ENCODE measurements at regions not wholly inside any gene's neighbourhood (a gene's known extent, or its start where the extent isn't known, plus 50 kb on each side); places are given as distances from the start of the nearest gene placed in this dataset.

GRCh38 chr20:30610029-30610693 is 647.3 kb upstream of the DEFB115 start:
- no peak for FAIRE-seq
- H3K4me3 ChIP-seq: no peak overlapping the region
- ChIA-PET RAD21 (ENCODE audit: unreplicated experiment) (no interaction called here), SMC1A (ENCODE audit: uncharacterized antibody, unreplicated experiment) (no interaction called here), POLR2A (no interaction called here), CTCF (no interaction called here)
- in situ Hi-C loops (cut with MboI) (no loop called here), intact Hi-C loops (cut with micrococcal nuclease; ENCODE audit: unreplicated experiment) (no loop called here)
- 31% methylated on average over 9 of the region's 9 CpGs for WGBS (ENCODE audit: insufficient coverage, insufficient replicate concordance, low lambda C conversion rate, missing lambda C conversion rate)
- no peaks in the 10 kb centered on the region for H3K79me2 ChIP-seq (ENCODE audit: control insufficient read depth, insufficient read depth, low read length)
- H3K27me3 ChIP-seq (replicated peaks in 1 of 2; ENCODE audit: control insufficient read depth in 2 of 2, insufficient read depth in 2 of 2, low read length in 1 of 2): no peaks in the 10 kb centered on the region
- no peaks in the 10 kb centered on the region for H3K36me3 ChIP-seq (ENCODE audit: control insufficient read depth in 2 of 2, insufficient read depth in 2 of 2, low read length in 1 of 2)
- TF ChIP-seq ATF7 (IDR thresholded peaks at IDR 0.05; ENCODE audit: low read depth): no peak
- no peak for TF ChIP-seq SMAD5 (IDR thresholded peaks at IDR 0.05; ENCODE audit: low read depth)
- no peak for TF ChIP-seq IKZF1 (conservative IDR thresholded peaks at IDR 0.05)
- TF ChIP-seq IRF4 (IDR thresholded peaks at IDR 0.05; ENCODE audit: low read depth, low read length): no peak
- no peak for TF ChIP-seq BACH1 (IDR thresholded peaks at IDR 0.05; ENCODE audit: borderline replicate concordance)
- TF ChIP-seq CTCF (IDR thresholded peaks at IDR 0.05 in 2 of 3, conservative IDR thresholded peaks at IDR 0.05 in 1 of 3; ENCODE audit: control insufficient read depth in 2 of 3, extremely low read depth in 1 of 3, insufficient read depth in 1 of 3, low read depth in 3 of 3, low read length in 3 of 3): no peak
- TF ChIP-seq STAT3 (IDR thresholded peaks at IDR 0.05; ENCODE audit: low read depth, low read length): no peak
- no peak for TF ChIP-seq ZBTB40 (IDR thresholded peaks at IDR 0.05; ENCODE audit: borderline replicate concordance)
- TF ChIP-seq MYB (IDR thresholded peaks at IDR 0.05; ENCODE audit: borderline replicate concordance, low read depth, low read length): no peak
- no peak for TF ChIP-seq ZNF687 (IDR thresholded peaks at IDR 0.05)
- no peak for TF ChIP-seq CBX3 (IDR thresholded peaks at IDR 0.05; ENCODE audit: borderline replicate concordance, low read depth)
- TF ChIP-seq HDAC6 (IDR thresholded peaks at IDR 0.05; ENCODE audit: unreplicated experiment): no peak
- no peak for DNase-seq (ENCODE audit: low read depth, low spot score)
- no peak overlapping the region for H2AFZ ChIP-seq (ENCODE audit: control insufficient read depth, low read depth, low read length)
- no peak overlapping the region for H3K27ac ChIP-seq (ENCODE audit: control insufficient read depth, insufficient read depth)
- no peak for ATAC-seq
- no peak overlapping the region for H3K4me2 ChIP-seq (ENCODE audit: control insufficient read depth, insufficient read depth)
- H3K4me1 ChIP-seq (ENCODE audit: control insufficient read depth, insufficient read depth, low read length): no peaks in the 10 kb centered on the region
- no peak overlapping the region for H3K9ac ChIP-seq (ENCODE audit: control insufficient read depth, insufficient read depth, low read length)
- no peaks in the 10 kb centered on the region for H4K20me1 ChIP-seq (ENCODE audit: control insufficient read depth, insufficient read depth)
- BruUV-seq (replicated peaks): no TSS peak
- H3K9me3 ChIP-seq (replicated peaks; ENCODE audit: control insufficient read depth, insufficient read depth, low read length): no peaks in the 10 kb centered on the region; the same call in 2 of the 3 replicates
